Trophoblast cell (in vitro differentiated cells and primary cell): ENCODE measurements at regions not wholly inside any gene's neighbourhood (a gene's known extent, or its start where the extent isn't known, plus 50 kb on each side); places are given as distances from the start of the nearest gene placed in this dataset.

Experiments used
- DNase-seq, 2 donors: peaks; one replicate each; pipeline ENCODE4 v3.0.0-alpha.2; 2016
- H2AFZ ChIP-seq: 2 replicates; pipeline ENCODE4 v1.6.1; 2013; ENCODE audit warnings: low read length, moderate library complexity, mild to moderate bottlenecking; ENCODE audit not compliant: insufficient read depth, poor library complexity
- H2AK5ac ChIP-seq: 2 replicates; pipeline ENCODE4 v1.6.1; 2013; ENCODE audit warnings: mild to moderate bottlenecking, low read length
- H2BK120ac ChIP-seq: 2 replicates; pipeline ENCODE4 v1.6.1; 2013; ENCODE audit warnings: low read length, mild to moderate bottlenecking, moderate library complexity; ENCODE audit not compliant: insufficient read depth, poor library complexity
- H2BK12ac ChIP-seq: 2 replicates; pipeline ENCODE4 v1.6.1; 2013; ENCODE audit warnings: mild to moderate bottlenecking, low read length, moderate library complexity
- H2BK5ac ChIP-seq: 2 replicates; pipeline ENCODE4 v1.6.1; 2013; ENCODE audit warnings: low read length, low read depth, moderate library complexity, mild to moderate bottlenecking; ENCODE audit not compliant: poor library complexity
- H3K14ac ChIP-seq: 2 replicates; pipeline ENCODE4 v1.6.1; 2013; ENCODE audit warnings: mild to moderate bottlenecking, low read length
- H3K18ac ChIP-seq: 2 replicates; pipeline ENCODE4 v1.6.1; 2013; ENCODE audit warnings: mild to moderate bottlenecking, low read length
- H3K23ac ChIP-seq: 2 replicates; pipeline ENCODE4 v1.6.1; 2013; ENCODE audit warnings: low read length
- H3K27ac ChIP-seq: 2 replicates; pipeline ENCODE4 v1.5.1; 2013; ENCODE audit warnings: low read depth, mild to moderate bottlenecking, inconsistent platforms, low read length, moderate library complexity
- H3K27me3 ChIP-seq: 2 replicates; pipeline ENCODE4 v1.6.1; 2013; ENCODE audit warnings: inconsistent platforms, mild to moderate bottlenecking, low read length, moderate library complexity; ENCODE audit not compliant: insufficient read depth
- H3K36me3 ChIP-seq, 2 experiments: 1 replicate in 1 of 2; 2 replicates in 1 of 2; pipeline ENCODE4 v1.6.1; 2013; ENCODE audit warnings: low read length in 2 of 2, mild to moderate bottlenecking in 2 of 2, moderate library complexity in 1 of 2; ENCODE audit not compliant: insufficient read depth in 2 of 2, control insufficient read depth in 1 of 2
- H3K4ac ChIP-seq: 2 replicates; pipeline ENCODE4 v1.6.1; 2013; ENCODE audit warnings: low read depth, mild to moderate bottlenecking, low read length, moderate library complexity
- H3K4me1 ChIP-seq, 2 experiments: 1 replicate in 1 of 2; 2 replicates in 1 of 2; pipeline ENCODE4 v1.6.1; 2013; ENCODE audit warnings: low read length in 2 of 2, mild to moderate bottlenecking in 2 of 2, moderate library complexity in 1 of 2; ENCODE audit not compliant: insufficient read depth in 2 of 2, control insufficient read depth in 1 of 2
- H3K4me2 ChIP-seq: 2 replicates; pipeline ENCODE4 v1.6.1; 2013; ENCODE audit warnings: inconsistent platforms, mild to moderate bottlenecking, low read length, moderate library complexity
- H3K4me3 ChIP-seq: 2 replicates; pipeline ENCODE4 v1.5.1; 2013; ENCODE audit warnings: mild to moderate bottlenecking, low read depth, low read length, inconsistent platforms
- H3K79me1 ChIP-seq: one replicate; pipeline ENCODE4 v1.6.1; 2013; ENCODE audit warnings: low read length
- H3K79me2 ChIP-seq: 2 replicates; pipeline ENCODE4 v1.6.1; 2013; ENCODE audit warnings: low read length, mild to moderate bottlenecking; ENCODE audit not compliant: control insufficient read depth, insufficient read depth, poor library complexity
- H3K9ac ChIP-seq: 2 replicates; pipeline ENCODE4 v1.6.1; 2013; ENCODE audit warnings: mild to moderate bottlenecking, low read length
- H3K9me3 ChIP-seq: 2 replicates; pipeline ENCODE4 v1.6.1; 2013; ENCODE audit warnings: low read depth, mild to moderate bottlenecking, control low read depth, inconsistent platforms, low read length; ENCODE audit not compliant: insufficient read depth
- H4K12ac ChIP-seq: 2 replicates; pipeline ENCODE4 v1.6.1; 2013; ENCODE audit warnings: low read depth, mild to moderate bottlenecking, low read length, moderate library complexity
- H4K8ac ChIP-seq: 2 replicates; pipeline ENCODE4 v1.6.1; 2013; ENCODE audit warnings: low read depth, mild to moderate bottlenecking, low read length, moderate library complexity
- H4K91ac ChIP-seq: one replicate; pipeline ENCODE4 v1.6.1; 2013; ENCODE audit warnings: low read depth, mild to moderate bottlenecking, low read length, moderate library complexity
- WGBS: extraction: QIAGEN DNeasy Blood & Tissue Kit; methylation state at CpG from one replicate; pipeline ENCODE4 v1.1.7; 2013; ENCODE audit warnings: missing lambda C conversion rate; ENCODE audit not compliant: insufficient read length, insufficient coverage; ENCODE audit errors: extremely low coverage; 5-methylcytosine and 5-hydroxymethylcytosine counted together

DNA sequence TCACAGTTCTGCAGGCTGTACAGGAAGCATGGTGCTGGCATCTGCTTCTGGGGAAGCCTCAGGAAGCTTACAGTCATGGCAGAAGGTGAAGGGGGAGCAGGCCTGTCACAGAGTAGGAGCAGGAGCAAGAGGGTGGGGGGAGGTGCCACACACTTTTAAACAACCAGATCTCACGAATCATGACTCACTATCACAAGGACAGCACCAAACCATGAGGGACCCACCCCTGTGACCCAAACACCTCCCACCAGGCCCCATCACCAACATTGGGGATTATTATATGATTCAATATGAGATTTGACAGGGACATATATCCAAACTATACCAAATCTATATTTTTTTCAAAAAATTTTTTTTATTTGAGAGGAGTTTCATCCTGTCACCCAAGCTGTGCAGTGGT, 51.0 kb upstream of the GLS start:
- Histone ChIP-seq H3K9ac (no peak overlapping the region), H3K79me2 (no peaks in the 10 kb centered on the region), H3K9me3 (no peaks in the 10 kb centered on the region), H2AFZ (no peak overlapping the region), H3K4me2 (no peak overlapping the region), H2BK12ac (no peak overlapping the region), H2BK5ac (no peak overlapping the region), H4K12ac (no peak overlapping the region), H3K14ac (no peak overlapping the region), H3K36me3 (no peaks in the 10 kb centered on the region), H3K4me1 (no peaks in the 10 kb centered on the region), H4K91ac (no peak overlapping the region), H4K8ac (no peak overlapping the region), H3K27me3 (no peaks in the 10 kb centered on the region), H3K4me3 (no peak overlapping the region), H3K18ac (no peak overlapping the region), H3K4ac (no peak overlapping the region), H2BK120ac (no peak overlapping the region), H3K23ac (no peak overlapping the region), H2AK5ac (no peak overlapping the region), H3K27ac (no peak overlapping the region), H3K79me1 (no peaks in the 10 kb centered on the region)
- DNase-seq, result no peak
- WGBS, result no CpG with 5 or more reads among the region's 1 CpG
